Activated T-cell treated with anti-CD3 and anti-CD28 coated beads for 24 hours (primary cell): ENCODE measurements at regions not wholly inside any gene's neighbourhood (a gene's known extent, or its start where the extent isn't known, plus 50 kb on each side); places are given as distances from the start of the nearest gene placed in this dataset.

Experiments
- DNase-seq: peaks from one replicate; pipeline ENCODE4 v3.0.0-alpha.2; 2020; ENCODE audit warnings: low read depth

DNA sequence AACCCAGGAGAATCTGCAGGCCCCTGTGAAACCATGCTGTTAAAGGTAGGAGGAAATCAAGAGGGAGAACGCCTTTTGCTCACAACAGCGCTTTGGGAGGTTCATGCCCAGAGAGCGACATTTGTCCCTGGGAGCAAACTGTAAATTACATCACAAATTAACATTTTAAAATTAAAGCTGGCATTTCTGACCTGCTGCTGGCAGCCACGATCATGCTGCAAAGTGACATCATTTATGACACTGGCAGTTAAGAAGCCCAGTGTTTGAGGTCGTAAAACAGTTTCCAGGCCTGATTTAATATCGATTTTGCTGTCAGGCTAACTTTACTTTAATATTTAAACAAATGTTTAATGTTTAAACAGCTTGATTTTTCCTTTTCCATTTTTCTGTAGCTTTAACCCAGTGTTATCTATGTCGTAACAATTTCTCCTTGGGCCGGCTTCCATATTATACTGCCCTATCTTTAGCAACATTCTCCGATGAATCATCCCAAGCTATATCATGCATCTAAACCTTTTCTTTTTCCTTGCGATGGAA, 86.5 kb upstream of the NPVF start:
- no peak for DNase-seq

- DNase-seq, result no peak
Measured at GRCh38 chr7:25316366-25316765, 88.1 kb upstream of the NPVF start.

- DNase-seq, result no peak
Measured at GRCh38 chr7:25318047-25318446, 89.8 kb upstream of the NPVF start.

DNA sequence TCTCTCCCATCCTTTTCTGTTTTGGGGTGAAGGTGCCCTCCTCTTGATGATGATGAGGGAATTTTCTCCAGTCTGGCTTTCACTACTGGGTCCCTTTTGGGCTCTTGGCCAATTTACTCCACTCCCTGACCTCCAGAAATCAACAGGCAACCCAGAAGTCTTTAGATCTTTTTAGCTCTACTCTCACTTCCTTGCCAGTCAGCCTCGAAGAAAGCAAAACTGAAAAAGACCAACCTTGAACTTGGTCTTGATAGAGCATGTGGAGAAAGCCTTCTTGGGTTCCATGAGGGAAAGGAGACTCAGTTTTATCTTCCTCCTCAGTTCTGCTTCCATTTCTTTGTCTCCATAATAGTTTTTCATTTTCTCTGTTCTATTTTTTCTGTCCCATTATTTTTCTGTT, 91.4 kb upstream of the NPVF start:
- no peak for DNase-seq

DNA sequence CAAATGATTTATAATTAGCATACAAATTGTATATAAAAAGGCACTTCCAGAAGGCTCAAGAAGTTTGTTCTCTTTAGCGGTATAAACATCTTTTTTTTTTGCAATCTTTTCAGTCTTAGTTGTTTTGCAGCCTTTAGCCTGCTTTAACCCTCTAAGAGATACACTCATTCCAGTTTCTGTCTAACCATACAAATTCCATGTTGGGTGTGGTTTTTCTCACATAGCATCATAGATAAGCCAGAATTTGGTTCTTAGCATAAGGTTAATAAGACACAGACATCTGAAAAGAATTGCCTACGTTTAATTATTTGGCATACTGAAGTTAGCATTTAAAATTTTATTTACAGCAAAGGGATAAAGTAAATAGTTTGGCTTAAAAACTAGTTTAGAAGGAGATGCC, 92.5 kb upstream of the NPVF start:
- no peak for DNase-seq

- no peak for DNase-seq
Measured at GRCh38 chr7:25321424-25321823, 93.1 kb upstream of the NPVF start.

- DNase-seq, result no peak
Measured at GRCh38 chr7:25322473-25322872, 94.2 kb upstream of the NPVF start.

DNA sequence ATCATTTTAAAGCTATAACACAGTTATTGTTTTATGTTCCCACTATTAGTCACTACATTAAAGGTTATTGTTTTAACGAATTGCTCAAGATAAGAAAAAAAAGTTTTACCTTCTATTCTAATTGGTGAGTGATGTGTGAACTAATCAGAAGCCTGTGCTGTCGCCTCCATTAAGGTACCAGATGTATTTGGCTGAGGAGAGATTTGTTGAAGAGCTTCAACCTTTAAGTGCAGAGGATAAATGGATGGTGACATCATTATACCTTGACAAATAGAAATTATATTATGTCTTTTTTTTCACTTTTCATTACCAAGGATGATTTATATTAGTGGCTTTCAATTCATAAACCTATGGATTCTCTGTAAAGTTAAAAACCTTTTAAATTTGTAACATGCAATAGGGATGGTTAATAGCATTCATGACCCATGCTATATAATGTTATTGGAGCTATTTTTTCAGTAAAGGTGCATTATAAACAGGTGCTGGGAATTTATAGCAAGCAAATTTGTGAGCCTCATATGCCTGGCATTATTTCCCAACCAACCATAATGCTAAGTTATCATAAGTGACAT, 97.0 kb upstream of the NPVF start:
- no peak for DNase-seq

DNA sequence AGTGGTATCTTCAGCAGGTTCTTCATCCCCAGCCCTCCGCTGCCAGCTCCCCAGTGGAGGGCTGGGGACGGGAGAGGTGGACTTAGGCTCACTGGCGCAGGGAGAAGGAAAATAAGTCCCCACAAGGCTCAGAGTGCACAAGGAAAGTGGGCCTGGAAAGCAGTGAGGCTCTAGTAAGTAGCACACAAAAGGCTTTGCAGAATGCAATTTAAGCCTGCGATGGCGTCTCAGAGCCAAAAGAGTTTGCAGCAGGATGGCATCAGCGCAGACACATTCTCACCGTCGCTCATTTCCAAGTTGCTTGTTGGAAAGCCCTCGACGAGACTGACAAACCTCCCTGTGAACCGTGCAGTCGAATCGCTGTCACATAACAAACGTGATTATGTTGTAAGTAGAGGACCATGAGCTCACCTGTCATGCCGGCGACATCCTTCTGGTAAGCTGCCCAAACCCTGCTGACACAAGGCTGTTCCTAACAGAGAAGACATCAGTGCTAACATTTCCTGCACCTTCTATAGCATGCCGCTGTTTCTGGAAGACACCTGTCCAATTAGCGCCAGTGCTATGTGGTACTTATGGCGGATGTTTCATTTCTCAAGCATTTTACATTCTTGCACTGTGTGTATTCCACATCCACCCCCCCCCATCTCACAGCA, 98.3 kb upstream of the NPVF start:
- DNase-seq, result no peak

- no peak for DNase-seq
Measured at GRCh38 chr7:25329815-25330214, 101.5 kb upstream of the NPVF start.

GRCh38 chr7:25333296-25333928, 105.1 kb upstream of the NPVF start:
- DNase-seq, result no peak

GRCh38 chr7:25347360-25348066, 119.2 kb upstream of the NPVF start:
- no peak for DNase-seq

DNA sequence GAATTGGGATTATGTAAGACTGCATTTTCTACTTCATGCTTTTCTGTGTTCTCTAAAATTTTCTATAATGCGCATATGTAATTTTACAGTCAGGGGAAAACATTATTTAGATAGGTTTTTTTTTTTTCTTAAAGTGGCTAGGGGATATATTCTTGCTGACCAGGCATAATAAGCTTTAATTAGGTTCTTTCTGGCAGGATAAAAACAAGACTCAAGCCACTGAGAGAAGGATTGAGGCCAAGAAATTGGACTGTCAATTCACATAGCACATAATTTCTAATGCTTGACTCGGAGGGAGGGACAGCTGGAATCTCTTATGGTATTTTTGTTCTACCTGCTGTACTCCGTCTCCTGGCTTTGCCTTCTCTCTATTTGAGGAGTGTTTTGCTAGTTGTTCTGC, 119.8 kb upstream of the NPVF start:
- no peak for DNase-seq

- no peak for DNase-seq
Measured at GRCh38 chr7:25349283-25350017, 121.2 kb upstream of the NPVF start.

DNA sequence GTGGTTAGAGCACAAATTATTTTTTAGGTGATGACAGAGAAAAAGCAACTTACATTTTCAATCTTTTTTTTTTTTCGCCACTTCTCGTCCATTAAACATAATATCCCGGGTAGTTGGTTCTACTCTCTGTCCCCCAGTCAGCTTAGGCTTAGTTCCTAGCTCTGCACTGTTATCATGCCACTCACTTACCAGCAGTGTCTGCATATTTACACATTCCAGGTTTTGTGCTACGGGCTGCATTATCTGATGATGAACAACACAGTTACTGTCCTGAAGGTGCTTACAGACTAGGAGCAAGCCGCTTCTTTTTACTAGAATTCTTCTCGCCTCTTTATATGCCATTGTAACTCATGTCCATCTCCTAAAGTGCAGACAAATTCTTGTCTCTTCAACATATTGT, 121.8 kb upstream of the NPVF start:
- no peak for DNase-seq

GRCh38 chr7:25351761-25352160, 123.5 kb upstream of the NPVF start:
- DNase-seq, result no peak

GRCh38 chr7:25353196-25353595, 124.9 kb upstream of the NPVF start:
- no peak for DNase-seq

DNA sequence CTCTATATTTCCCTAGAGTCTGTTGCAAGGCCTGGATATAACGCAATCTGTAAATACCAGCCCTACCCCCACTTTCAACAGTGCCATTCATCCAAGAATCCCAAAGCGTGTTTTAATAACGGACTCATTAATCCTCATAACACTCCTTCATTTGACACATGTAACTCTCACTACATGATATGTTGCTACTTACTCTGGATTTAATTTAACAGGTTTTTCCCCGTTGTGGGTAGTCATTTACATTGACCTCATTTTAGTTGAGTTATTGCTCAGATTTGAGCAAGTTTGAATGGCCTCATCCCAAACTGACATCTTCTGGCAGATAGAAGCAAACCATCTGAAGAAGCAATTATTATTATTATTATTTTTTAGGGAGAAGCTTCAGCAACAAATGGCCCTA, 125.4 kb upstream of the NPVF start:
- DNase-seq, result no peak

DNA sequence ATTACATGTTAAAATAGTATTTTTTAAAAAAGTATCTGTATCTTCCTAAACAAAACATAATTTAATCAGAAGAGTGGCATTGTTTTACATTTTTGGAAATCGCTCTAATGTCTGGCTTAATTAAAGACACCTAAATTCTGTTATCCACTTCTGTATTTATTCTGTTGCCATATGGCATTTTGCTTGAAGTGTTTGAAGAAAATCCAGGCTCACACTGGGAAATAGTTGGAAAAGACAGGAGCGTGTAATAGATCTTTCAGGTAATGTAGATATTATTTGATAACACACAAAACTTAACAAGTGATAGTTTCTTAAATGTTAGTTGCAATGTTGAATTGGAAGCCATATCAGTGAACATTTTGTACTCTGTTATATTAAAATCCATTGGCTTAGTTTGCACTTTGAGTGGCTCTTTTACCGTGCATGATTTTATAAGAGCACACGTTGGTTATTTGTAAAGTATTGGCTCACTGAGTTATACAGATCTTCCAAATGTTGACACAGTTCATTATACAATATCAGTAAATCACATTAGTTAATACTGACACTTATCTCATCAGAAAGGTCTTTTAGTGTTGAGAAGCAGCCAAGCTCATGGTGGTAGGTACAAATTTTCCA, 128.4 kb upstream of the NPVF start:
- DNase-seq, result no peak

DNA sequence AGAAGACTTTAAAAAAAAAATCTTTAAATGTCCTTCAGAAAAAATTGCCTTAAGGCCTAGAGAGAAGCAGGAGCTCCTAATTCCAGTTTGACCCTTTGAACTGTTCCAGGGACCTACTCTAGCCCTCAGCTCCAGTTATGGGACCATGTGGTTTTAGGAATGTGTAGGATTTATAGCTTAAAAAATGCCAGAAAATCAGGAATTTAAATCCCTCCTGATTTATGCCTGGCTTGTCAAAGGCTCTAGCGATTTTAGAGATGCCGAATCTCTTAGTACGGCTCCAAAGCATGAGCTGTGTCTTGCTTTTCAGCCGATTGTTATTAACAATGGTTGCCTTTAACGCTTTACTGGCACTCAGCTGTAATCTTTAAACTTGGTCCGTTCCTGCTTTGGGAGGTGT, 130.6 kb upstream of the NPVF start:
- DNase-seq, result no peak

DNA sequence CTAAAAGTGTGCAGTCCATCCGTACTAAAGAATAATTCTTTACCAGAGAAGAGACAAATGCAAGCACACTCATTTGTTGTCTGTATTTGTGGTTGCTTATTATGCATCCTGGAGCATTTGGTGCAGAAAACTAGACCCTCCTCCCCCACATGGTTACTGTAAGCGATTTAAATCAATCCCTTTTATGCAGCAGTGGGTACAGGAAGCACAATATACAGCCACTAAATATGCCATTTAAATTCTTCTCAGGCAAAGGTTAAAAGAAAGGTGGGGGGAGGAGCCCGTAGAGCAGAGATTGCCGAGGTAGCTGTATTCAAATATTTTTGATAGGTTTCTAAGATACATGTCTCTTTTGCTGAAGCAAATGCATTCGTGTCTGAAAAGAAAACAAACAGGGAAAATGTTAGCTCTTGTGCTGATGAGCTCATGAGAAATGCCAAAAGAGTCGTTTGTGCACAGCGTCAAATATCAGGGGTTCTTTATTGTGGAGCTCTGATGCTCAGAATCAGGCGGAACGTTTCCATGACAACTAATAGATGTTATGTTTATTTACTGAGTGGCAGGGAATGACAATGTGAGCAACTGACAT, 131.3 kb upstream of the NPVF start:
- DNase-seq, result no peak
